Fibroblast of skin of abdomen (primary cell): ENCODE measurements at regions not wholly inside any gene's neighbourhood (a gene's known extent, or its start where the extent isn't known, plus 50 kb on each side); places are given as distances from the start of the nearest gene placed in this dataset.

Experiments used
- DNase-seq: peaks from one replicate; pipeline ENCODE4 v3.0.0-alpha.2; 2013

DNA sequence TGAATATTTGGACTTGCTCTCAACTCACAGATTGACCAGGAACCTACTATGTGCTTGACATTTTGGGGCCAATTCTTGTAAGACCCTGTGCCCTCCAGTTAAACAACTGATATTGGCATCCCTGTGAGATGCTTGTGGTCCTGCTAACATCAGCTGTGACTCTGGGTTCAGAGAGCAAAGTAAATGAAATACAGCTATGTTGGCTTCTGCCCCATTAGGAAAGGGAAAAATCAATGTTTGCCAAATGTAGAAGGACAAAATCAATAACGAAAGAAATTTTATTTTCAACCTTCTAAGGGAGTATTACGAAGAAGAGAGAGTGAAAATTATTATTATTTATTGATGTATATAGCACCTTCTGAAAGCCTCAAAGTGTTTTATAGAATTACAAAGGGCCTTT lies 266.9 kb upstream of the ARID1B start:
- no peak for DNase-seq

GRCh38 chr6:156509496-156509895 lies 267.7 kb upstream of the ARID1B start:
- DNase-seq, result no peak

DNA sequence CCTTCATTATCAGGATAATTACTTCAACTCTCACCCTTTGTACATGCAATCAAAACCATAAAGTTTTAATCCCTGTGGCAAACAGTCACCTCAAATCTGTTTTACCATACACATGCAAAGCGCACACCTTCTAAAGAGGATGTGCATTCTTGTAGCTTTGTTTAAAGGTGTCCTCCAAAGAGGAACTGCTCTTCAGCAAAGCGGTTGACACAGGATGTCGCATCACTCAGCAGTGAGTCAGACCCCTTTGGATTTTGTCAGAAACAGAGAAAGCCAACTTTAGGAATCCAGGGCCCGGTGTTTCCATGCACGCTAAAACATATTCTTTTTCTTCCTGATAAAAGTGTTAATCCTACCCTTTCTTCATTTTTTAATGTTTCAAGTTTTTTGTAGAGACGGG lies 268.3 kb upstream of the ARID1B start:
- DNase-seq, result peak; percentile 4

- DNase-seq, result no peak
These were observed 269.1 kb upstream of the ARID1B start for GRCh38 chr6:156508126-156508525.

DNA sequence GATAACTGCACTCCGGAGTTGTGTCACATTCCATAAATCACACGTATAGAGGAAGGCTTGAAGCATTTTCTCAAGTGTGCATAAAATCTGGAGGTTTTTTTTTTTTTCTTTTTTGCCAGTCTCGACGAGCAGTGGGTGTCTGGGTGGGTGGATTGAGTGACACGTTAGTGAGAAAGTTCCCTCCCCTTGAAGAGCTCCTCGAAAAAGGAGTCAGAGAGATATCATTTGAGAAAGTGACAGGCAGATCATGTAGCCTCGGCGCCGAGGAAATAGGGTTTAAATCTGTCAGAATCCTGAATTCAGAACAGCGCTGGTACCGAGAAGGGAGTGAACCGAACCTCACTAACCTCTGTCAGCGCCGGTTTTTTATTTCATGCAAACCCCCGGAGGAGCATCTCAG lies 269.5 kb upstream of the ARID1B start:
- DNase-seq, result no peak

- no peak for DNase-seq
These were observed 270.1 kb upstream of the ARID1B start for GRCh38 chr6:156507106-156507505.

DNA sequence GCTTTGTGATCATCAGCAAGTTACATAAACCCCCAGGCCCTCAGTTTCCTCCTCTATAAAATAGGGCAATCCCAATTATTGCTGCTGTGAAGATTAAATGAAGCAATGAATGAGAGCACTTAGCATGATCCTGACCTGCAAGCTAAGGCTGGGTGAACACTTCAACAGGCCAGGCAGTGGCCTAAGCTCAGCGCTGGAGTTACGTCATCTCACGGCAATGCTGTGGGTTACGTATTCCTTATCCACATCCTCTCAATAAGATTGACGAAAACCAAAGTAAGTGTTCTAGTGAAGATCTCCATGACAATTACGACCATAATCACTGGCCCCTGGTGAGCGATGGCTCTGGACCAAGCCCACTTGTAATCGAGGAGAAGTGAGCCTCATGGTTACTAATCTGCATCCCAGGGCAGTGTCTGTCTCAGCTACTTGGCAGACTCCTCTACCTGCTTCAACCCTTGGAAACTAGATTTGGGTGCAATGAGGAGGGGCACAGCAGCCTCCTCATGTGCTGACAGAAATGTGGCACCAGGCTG lies 274.1 kb upstream of the ARID1B start:
- DNase-seq, result no peak

DNA sequence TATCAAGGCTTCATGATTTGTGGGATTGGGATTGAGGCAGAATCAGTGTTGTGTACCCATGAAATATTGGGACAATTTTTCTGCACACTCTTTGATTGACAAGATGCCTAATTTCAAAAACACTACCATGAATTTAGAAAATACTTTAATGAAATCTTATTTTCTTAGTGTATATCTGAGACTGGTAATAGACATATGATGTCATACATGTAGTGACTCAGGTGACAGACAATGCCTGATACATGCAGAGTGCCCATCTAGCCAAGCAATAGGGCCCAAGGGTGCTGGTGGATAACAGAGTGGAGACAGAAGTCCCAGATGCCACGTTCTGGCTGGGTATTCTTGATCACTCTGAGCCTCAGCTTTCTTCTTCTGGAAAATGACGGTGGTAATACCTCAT lies 279.6 kb upstream of the ARID1B start:
- DNase-seq, result no peak

GRCh38 chr6:156487877-156488276 lies 289.3 kb upstream of the ARID1B start:
- DNase-seq, result no peak

- DNase-seq, result no peak
These were observed 292.0 kb upstream of the ARID1B start for GRCh38 chr6:156485150-156485549.

GRCh38 chr6:156474507-156475120 lies 302.6 kb upstream of the ARID1B start:
- no peak for DNase-seq

DNA sequence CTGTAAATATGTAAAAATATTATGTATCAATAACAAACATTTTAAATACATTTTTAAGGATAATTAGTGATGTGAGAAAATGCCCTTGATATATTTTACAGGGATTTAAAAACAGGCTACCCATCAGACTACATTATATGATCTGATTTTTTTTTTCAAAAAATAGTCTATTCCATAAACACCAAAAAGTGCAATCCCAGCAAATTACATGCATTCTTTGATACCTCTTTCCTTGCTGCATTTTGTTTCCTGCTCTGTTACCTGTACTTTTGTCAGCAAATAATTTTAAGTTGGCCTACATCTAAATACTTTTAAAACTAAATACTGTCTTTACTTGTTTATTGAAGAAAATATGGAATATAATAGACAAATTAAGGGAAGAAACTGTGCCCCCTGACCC lies 306.2 kb upstream of the ARID1B start:
- DNase-seq, result no peak

DNA sequence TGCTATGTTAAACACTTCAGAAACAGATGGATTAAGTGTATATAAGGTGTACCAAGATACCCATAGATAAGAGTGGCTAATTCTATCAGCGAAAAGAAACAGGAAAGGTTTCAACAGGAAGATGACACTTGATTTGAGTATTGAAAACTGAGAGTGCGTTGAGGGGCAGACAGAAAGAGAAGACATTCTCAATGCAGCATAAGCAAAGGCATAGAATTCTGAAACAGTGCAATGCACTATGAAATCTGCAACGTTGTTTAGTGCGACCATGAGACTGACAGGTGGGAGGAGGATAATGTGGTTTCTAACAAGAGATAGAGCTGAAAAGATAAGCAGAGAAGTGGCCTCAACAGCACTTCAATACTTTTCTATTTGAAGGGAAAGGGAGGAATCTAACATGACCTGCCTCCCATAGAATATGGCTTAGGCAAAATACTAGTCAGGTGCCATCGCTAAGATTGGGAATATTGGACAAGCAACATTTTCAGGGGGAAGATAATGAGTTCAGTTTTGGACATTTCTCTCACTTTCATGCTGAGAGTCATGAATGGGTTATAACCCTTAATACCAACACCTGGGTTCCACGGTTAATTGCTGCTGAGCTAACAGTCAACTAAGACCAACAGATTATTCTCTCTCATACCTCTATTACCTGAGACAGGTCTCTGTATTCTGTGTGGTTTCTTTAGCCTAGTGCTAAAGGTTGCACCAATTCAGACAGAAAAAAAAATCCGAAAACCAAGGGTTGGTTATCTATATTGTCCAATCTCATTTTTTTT lies 312.9 kb upstream of the ARID1B start:
- DNase-seq, result no peak

DNA sequence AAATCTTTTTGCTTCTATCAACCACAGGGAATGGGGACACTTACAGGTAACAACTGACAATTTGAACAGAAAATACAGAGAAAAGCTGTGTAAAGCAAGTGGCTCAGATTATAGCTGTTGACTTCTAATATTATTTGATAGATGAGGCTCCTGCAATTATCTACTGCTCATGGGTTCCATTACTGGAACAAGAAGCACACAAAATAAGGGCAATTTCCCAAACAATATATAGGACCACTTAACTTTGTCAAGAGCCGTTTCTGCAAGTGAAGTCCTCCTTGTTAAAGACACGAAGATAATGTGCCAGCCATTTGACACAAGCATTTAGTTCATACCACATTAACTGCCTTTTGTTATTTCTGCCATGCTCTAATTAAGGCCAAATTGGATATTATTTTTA lies 315.5 kb upstream of the ARID1B start:
- DNase-seq, result no peak

- no peak for DNase-seq
These were observed 319.6 kb upstream of the ARID1B start for GRCh38 chr6:156457601-156458000.

DNA sequence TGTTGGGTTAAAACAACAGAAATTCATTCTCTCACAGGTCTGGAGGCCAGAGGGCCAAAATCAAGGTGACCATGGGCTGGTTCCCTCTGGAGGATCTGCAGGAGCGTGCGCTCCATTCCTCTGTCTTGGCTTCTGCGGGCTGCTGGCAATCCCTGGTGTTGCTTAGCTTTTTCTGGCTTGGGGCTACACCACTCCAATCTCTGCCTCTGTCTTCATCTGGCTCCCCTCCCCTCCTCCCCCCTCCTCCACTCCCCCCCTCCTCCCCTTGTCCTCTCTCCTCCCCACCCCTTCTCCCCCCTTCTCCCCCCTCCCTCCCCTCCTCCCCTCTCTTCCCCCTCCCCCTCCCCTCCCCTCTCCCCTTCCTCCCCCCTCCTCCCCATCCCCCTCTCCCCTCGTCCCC lies 321.3 kb upstream of the ARID1B start:
- no peak for DNase-seq

GRCh38 chr6:156454867-156455266 lies 322.3 kb upstream of the ARID1B start:
- DNase-seq, result no peak

GRCh38 chr6:156451726-156452125 lies 325.5 kb upstream of the ARID1B start:
- no peak for DNase-seq

DNA sequence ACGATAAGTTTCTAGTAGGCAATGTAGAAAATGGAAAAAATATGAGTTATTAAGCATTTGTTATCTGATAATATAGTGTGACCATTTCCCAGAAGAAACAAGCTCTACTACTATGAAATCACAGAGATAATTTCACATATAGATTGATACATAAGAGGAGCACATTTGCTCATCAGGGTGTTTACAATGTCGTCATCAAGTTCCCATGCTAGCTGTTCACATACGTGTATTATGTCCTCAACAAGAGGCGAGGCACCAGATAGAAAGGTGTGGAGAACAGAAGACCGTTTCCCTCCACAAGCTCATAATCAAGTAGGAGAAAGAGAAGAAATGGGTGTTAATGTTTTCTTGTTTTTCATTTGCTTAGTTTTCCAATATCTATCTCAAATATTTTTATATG lies 326.1 kb upstream of the ARID1B start:
- no peak for DNase-seq

GRCh38 chr6:156450421-156450820 lies 326.8 kb upstream of the ARID1B start:
- no peak for DNase-seq

GRCh38 chr6:156449569-156449968 lies 327.6 kb upstream of the ARID1B start:
- no peak for DNase-seq

- no peak for DNase-seq
These were observed 328.1 kb upstream of the ARID1B start for GRCh38 chr6:156449128-156449527.

DNA sequence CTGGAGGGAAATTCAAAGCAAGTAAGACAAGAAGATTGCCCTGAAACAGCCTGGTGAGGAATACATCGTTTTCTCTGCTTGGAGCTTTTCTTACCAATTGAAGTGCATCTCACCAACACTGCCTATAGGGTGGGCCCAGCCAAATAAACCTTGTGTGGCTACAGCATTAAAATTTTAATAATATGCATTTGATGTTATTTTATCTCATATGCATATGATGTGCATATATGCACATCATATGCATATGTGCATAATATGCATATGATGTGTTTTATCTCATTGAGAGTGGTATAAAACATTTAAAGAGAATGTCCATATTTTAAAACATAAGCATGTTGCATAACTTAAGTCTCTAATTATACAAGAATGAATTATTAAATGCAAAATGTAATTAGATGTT lies 328.6 kb upstream of the ARID1B start:
- DNase-seq, result no peak

DNA sequence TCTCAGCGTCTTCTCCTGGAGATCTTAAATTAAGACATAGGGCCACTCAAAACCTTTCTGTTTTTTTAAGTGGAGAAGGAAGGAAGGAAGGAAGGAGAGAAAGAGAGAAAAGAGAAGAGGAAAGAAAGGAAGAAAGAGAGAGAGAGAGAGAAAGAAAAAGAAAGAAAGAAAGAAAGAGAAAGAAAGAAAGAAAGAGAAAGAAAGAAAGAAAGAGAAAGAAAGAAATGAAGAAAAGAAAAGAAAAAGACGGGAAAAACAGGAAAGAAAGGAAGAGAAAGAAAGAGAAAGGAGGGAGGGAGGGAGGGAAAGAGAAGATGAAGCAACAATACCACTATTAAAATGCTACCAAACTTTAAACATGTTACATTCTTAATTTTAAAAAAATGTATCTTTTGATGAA lies 336.5 kb upstream of the ARID1B start:
- no peak for DNase-seq
